GM13976 (cell line): ENCODE measurements at regions not wholly inside any gene's neighbourhood (a gene's known extent, or its start where the extent isn't known, plus 50 kb on each side); places are given as distances from the start of the nearest gene placed in this dataset.

Experiments
- DNase-seq: peaks from one replicate; pipeline ENCODE4 v3.0.0; 2012; ENCODE audit warnings: low spot score
- CTCF ChIP-seq: IDR thresholded peaks from 2 replicates; pipeline ENCODE4 v1.5.1; 2012; ENCODE audit warnings: borderline replicate concordance, mild to moderate bottlenecking; ENCODE audit not compliant: insufficient read depth; ENCODE audit errors: extremely low read depth, missing control alignments, control extremely low read depth
- in situ Hi-C: fragments of 300-500 bp; cut with MboI; formaldehyde crosslinking; loops from one replicate; pipeline ENCODE4 v1.12.0; 2022; ENCODE audit warnings: low sequenced_read_pairs, mixed read lengths, inconsistent platforms; ENCODE audit not compliant: unreplicated experiment

- DNase-seq, result no peak
- no peak for TF ChIP-seq CTCF
- in situ Hi-C loops, result no loop called here
Measured at GRCh38 chr2:128663371-128664050, 344.8 kb upstream of the HS6ST1 start.

- no peak for DNase-seq
- in situ Hi-C loops, result no loop called here
- TF ChIP-seq CTCF, result no peak
Measured at GRCh38 chr2:128664499-128664971, 345.9 kb upstream of the HS6ST1 start.

- DNase-seq, result no peak
- in situ Hi-C loops, result no loop called here
- TF ChIP-seq CTCF, result no peak
Measured at GRCh38 chr2:128665113-128665512, 346.4 kb upstream of the HS6ST1 start.

- no peak for DNase-seq
- in situ Hi-C loops, result no loop called here
- TF ChIP-seq CTCF, result no peak
Measured at GRCh38 chr2:128666596-128666995, 347.9 kb upstream of the HS6ST1 start.

GRCh38 chr2:128667391-128667790 lies 348.7 kb upstream of the HS6ST1 start:
- in situ Hi-C loops, result no loop called here
- TF ChIP-seq CTCF, result no peak
- no peak for DNase-seq

- in situ Hi-C loops, result no loop called here
- TF ChIP-seq CTCF, result no peak
- DNase-seq, result no peak
Measured at GRCh38 chr2:128668946-128669345, 350.3 kb upstream of the HS6ST1 start.
